ENCODE measurements at regions not wholly inside any gene's neighbourhood (a gene's known extent, or its start where the extent isn't known, plus 50 kb on each side); places are given as distances from the start of the nearest gene placed in this dataset.

- TF ChIP-seq CTCF (conservative IDR thresholded peaks at IDR 0.05 in 1 of 2, IDR thresholded peaks at IDR 0.05 in 1 of 2; ENCODE audit: low read depth in 1 of 2, low read length in 2 of 2) (no peak), EZH2 (IDR thresholded peaks at IDR 0.05; ENCODE audit: low read length, missing control alignments) (no peak)
Observed at GRCh38 chr2:114248648-114249047, 193.8 kb upstream of the DPP10 start.

Data from fibroblast of lung (primary cell).